ENCODE measurements at regions not wholly inside any gene's neighbourhood (a gene's known extent, or its start where the extent isn't known, plus 50 kb on each side); places are given as distances from the start of the nearest gene placed in this dataset.

DNA sequence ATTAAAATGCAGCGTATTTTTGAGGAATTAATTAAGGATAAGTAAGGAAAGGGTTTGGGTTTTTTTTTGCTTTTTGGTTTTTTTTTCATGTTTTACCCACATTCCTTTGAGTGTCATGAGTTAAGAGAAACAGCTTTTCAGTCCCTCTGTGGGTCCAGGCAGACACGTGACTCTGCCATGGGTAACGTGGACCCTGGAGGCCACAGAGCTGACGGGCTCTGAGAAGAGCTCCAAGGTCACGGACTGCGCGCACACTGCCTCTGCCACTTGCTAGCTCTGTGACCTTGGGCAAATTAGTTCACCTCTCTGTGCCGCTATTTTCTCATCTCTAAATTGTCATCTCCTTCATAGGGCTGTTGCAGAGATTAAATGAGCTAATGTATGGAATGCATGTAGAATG is 588.2 kb upstream of the CDH11 start:
- H3K36me3 ChIP-seq = no peaks in the 10 kb centered on the region
- H3K9me3 ChIP-seq = no peaks in the 10 kb centered on the region
- 80% methylated on average over 8 of the region's 8 CpGs for WGBS
- peaks cover 0 to 15% (median 0%) of the 10 kb centered on the region in 4 donors for H3K27me3 ChIP-seq
- no peak overlapping the region for H3K27ac ChIP-seq (replicated peaks in 1 of 4)
- no peaks in the 10 kb centered on the region for H3K4me1 ChIP-seq
- intact Hi-C loops (cut with DNase I) = no loop called here
- H3K4me3 ChIP-seq = no peak overlapping the region
- no peak for TF ChIP-seq POLR2AphosphoS5 (IDR thresholded peaks at IDR 0.05)
- TF ChIP-seq EP300 (IDR thresholded peaks at IDR 0.05) = no peak
- TF ChIP-seq POLR2A (IDR thresholded peaks at IDR 0.05; ENCODE audit: low read depth) = no peak
- TF ChIP-seq, protein P1, sequence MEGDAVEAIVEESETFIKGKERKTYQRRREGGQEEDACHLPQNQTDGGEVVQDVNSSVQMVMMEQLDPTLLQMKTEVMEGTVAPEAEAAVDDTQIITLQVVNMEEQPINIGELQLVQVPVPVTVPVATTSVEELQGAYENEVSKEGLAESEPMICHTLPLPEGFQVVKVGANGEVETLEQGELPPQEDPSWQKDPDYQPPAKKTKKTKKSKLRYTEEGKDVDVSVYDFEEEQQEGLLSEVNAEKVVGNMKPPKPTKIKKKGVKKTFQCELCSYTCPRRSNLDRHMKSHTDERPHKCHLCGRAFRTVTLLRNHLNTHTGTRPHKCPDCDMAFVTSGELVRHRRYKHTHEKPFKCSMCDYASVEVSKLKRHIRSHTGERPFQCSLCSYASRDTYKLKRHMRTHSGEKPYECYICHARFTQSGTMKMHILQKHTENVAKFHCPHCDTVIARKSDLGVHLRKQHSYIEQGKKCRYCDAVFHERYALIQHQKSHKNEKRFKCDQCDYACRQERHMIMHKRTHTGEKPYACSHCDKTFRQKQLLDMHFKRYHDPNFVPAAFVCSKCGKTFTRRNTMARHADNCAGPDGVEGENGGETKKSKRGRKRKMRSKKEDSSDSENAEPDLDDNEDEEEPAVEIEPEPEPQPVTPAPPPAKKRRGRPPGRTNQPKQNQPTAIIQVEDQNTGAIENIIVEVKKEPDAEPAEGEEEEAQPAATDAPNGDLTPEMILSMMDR (IDR thresholded peaks at IDR 0.05) = no peak
- no peak for DNase-seq (ENCODE audit: extremely low spot score)

DNA sequence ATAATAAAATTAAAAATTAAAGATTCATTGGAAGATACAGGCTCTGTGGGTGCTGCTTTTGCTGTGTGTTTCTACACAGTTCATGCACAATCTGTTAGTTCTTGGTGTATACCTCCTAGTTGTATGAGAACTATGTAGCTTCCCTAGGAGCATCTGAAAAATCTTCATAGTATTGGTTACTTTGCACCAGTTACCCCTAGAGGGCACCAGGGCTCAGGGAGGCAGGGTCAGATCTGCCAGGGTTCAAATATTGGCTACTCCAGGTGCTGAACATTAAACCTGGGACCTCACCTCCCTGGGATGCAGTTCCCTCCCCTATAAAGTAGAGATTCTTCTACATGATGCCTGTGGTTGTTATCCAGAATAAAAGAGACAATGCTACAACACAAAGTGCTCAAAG is 583.0 kb upstream of the CDH11 start:
- no peak for DNase-seq (ENCODE audit: extremely low spot score)
- Histone ChIP-seq H3K27ac (replicated peaks in 1 of 4) (no peak overlapping the region), H3K27me3 (no peaks in the 10 kb centered on the region), H3K9me3 (no peaks in the 10 kb centered on the region), H3K36me3 (no peaks in the 10 kb centered on the region), H3K4me1 (no peaks in the 10 kb centered on the region), H3K4me3 (no peak overlapping the region)
- TF ChIP-seq EP300 (IDR thresholded peaks at IDR 0.05) (no peak), POLR2AphosphoS5 (IDR thresholded peaks at IDR 0.05) (no peak), POLR2A (IDR thresholded peaks at IDR 0.05; ENCODE audit: low read depth) (no peak)
- TF ChIP-seq, protein P1 (IDR thresholded peaks at IDR 0.05) = no peak
- intact Hi-C loops (cut with DNase I) = no loop called here

DNA sequence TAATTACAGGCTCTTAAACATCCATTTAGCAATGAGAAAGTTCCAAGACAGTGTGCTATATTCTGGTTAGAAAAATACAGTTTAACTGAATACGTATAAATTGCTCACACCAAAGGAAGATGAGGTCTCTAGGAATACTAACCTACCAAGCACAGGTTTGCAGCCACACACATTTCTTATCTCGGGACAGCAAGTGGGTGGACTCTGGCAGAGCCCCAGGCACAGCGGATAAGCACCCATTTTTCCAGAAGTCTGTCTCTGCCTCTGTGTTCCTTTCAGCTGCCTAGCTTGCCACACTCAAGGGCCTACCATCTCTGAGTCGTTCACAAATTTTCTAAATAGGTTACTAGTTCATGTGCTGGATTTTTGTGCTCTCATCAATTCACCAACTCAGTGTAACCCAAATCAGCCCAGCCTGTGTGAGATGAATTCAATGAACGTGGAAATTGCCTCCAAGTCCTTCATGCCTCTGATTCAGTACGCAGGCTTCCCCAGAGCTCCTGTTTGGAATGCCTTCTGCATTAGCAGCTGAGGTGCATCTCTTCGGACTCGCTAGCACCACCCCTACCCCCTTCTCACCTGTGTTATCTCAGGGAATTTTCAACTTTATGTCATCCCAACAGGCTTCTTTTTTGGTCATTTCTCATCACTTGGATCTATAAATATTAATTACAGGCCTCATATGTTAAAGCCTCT is 581.0 kb upstream of the CDH11 start:
- H3K36me3 ChIP-seq = no peaks in the 10 kb centered on the region
- no peaks in the 10 kb centered on the region for H3K27me3 ChIP-seq
- H3K27ac ChIP-seq (replicated peaks in 1 of 4) = no peak overlapping the region
- no peaks in the 10 kb centered on the region for H3K4me1 ChIP-seq
- WGBS = 75% methylated on average over 8 of the region's 8 CpGs
- intact Hi-C loops (cut with DNase I) = no loop called here
- TF ChIP-seq, protein P1 (IDR thresholded peaks at IDR 0.05) = no peak
- TF ChIP-seq POLR2AphosphoS5 (IDR thresholded peaks at IDR 0.05) (no peak), EP300 (IDR thresholded peaks at IDR 0.05) (no peak), POLR2A (IDR thresholded peaks at IDR 0.05; ENCODE audit: low read depth) (no peak)
- no peak for DNase-seq (ENCODE audit: extremely low spot score)
- H3K4me3 ChIP-seq = no peak overlapping the region
- no peaks in the 10 kb centered on the region for H3K9me3 ChIP-seq

DNA sequence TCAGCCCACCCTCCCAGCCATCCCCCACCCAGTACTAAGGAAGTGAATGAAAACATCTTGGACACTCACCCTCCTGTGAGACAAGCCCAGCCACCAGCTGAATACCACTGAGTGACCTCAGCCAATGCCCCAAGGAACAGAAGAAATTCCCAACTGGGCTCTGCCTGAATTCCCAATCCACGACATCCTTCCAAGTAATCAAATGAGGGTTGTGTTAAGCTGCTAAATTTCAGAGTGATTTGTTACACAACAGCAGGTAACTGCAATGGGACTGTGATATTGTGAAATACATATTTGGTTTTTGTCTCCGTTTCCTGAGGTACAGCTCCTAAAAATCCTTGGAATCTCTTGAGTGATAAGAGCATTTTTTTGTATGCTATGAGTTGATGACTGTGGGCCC is 578.7 kb upstream of the CDH11 start:
- no peaks in the 10 kb centered on the region for H3K36me3 ChIP-seq
- no peak for DNase-seq (ENCODE audit: extremely low spot score)
- intact Hi-C loops (cut with DNase I) = no loop called here
- no peaks in the 10 kb centered on the region for H3K27me3 ChIP-seq
- no peaks in the 10 kb centered on the region for H3K9me3 ChIP-seq
- no peak overlapping the region for H3K27ac ChIP-seq (replicated peaks in 1 of 4)
- H3K4me1 ChIP-seq = no peaks in the 10 kb centered on the region
- 87% methylated on average over 2 of the region's 2 CpGs for WGBS
- TF ChIP-seq POLR2AphosphoS5 (IDR thresholded peaks at IDR 0.05) (no peak), POLR2A (IDR thresholded peaks at IDR 0.05; ENCODE audit: low read depth) (no peak), EP300 (IDR thresholded peaks at IDR 0.05) (no peak)
- TF ChIP-seq, protein P1 (IDR thresholded peaks at IDR 0.05) = no peak
- H3K4me3 ChIP-seq = no peak overlapping the region

DNA sequence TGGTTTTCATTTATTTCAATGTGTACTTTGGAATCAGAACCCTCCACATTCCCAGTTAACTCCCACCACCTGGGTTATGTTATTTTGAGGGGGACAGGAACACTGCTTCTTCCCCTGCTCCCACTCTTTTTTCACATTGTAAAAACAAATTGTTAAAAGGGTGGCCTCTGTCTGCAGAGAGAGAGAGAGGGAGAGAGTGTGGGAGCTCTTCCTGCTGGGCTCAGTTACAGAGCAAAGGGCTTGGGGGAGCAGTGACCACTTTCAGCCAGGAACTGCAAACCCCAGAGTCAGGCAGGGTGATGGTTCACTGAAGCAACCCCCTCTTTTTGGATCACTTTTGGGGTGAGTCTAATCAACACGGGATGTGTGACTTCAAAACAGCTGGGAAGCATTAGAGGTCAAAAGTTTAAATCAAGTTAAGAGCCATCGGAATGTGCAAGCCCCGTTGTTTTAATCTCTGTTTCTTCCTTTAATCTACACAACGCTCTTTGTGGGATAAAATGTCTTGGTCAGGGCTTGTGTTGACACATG is 577.0 kb upstream of the CDH11 start:
- Histone ChIP-seq H3K4me3 (no peak overlapping the region), H3K4me1 (no peaks in the 10 kb centered on the region), H3K36me3 (no peaks in the 10 kb centered on the region), H3K27ac (replicated peaks in 1 of 4) (no peak overlapping the region), H3K9me3 (no peaks in the 10 kb centered on the region), H3K27me3 (no peaks in the 10 kb centered on the region)
- no peak for TF ChIP-seq POLR2A (IDR thresholded peaks at IDR 0.05; ENCODE audit: low read depth)
- TF ChIP-seq, protein P1 (IDR thresholded peaks at IDR 0.05) = no peak
- no peak for TF ChIP-seq EP300 (IDR thresholded peaks at IDR 0.05)
- no peak for TF ChIP-seq POLR2AphosphoS5 (IDR thresholded peaks at IDR 0.05)
- intact Hi-C loops (cut with DNase I) = no loop called here
- WGBS = 24% methylated on average over 4 of the region's 4 CpGs
- no peak for DNase-seq (ENCODE audit: extremely low spot score)
